Central memory CD4-positive, alpha-beta T cell (primary cell): ENCODE measurements at regions not wholly inside any gene's neighbourhood (a gene's known extent, or its start where the extent isn't known, plus 50 kb on each side); places are given as distances from the start of the nearest gene placed in this dataset.

Source experiments
- DNase-seq: peaks from one replicate; pipeline ENCODE4 v3.0.0; 2022

GRCh38 chr2:16161768-16162490, 221.6 kb downstream of the MYCN start:
- no peak for DNase-seq

GRCh38 chr2:16161085-16161565, 220.8 kb downstream of the MYCN start:
- no peak for DNase-seq

GRCh38 chr2:16160281-16161084, 220.1 kb downstream of the MYCN start:
- DNase-seq = no peak

GRCh38 chr2:16156411-16156810, 216.1 kb downstream of the MYCN start:
- DNase-seq = no peak

GRCh38 chr2:16155766-16156165, 215.4 kb downstream of the MYCN start:
- DNase-seq = no peak

- DNase-seq = no peak
Measured at GRCh38 chr2:16155366-16155765, 215.0 kb downstream of the MYCN start.

- no peak for DNase-seq
Measured at GRCh38 chr2:16154501-16155280, 214.3 kb downstream of the MYCN start.

- no peak for DNase-seq
Measured at GRCh38 chr2:16154061-16154460, 213.7 kb downstream of the MYCN start.

GRCh38 chr2:16153754-16154035, 213.3 kb downstream of the MYCN start:
- no peak for DNase-seq

- no peak for DNase-seq
Measured at GRCh38 chr2:16152928-16153753, 212.8 kb downstream of the MYCN start.

GRCh38 chr2:16152071-16152927, 211.9 kb downstream of the MYCN start:
- DNase-seq = no peak

GRCh38 chr2:16151651-16152050, 211.3 kb downstream of the MYCN start:
- no peak for DNase-seq

- no peak for DNase-seq
Measured at GRCh38 chr2:16151281-16151570, 210.9 kb downstream of the MYCN start.

GRCh38 chr2:16150456-16151280, 210.3 kb downstream of the MYCN start:
- no peak for DNase-seq

GRCh38 chr2:16149349-16150243, 209.2 kb downstream of the MYCN start:
- no peak for DNase-seq

- DNase-seq = no peak
Measured at GRCh38 chr2:16148632-16149348, 208.4 kb downstream of the MYCN start.

- no peak for DNase-seq
Measured at GRCh38 chr2:16142383-16143361, 202.3 kb downstream of the MYCN start.

GRCh38 chr2:16141641-16141921, 201.2 kb downstream of the MYCN start:
- DNase-seq = no peak
